NCI-H1694 treated with DMSO at 0.1 percent for 48 hours (cell line): ENCODE measurements at regions not wholly inside any gene's neighbourhood (a gene's known extent, or its start where the extent isn't known, plus 50 kb on each side); places are given as distances from the start of the nearest gene placed in this dataset.

Source experiments
- DNase-seq: peaks from one replicate; lab custom pipeline; 2025; lab: John Stamatoyannopoulos, UW

DNA sequence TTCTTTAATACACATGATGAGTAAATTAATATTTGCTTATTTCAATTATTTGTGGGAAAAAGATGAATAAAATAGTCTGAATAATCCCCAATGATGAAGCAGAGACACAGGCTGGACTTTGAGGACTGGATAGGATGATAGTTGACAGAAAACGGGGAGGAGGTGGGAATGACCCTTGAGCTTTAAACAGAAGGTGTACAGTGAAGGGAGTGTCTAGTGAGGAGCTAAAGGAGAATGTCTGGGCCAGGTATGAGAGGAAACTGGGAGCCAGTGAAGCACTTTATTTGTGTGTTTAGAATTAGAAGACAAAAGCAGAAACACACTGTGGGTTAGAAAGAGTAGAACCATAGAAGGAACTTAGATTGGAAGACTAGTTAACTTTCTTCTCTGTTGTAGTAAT lies 230.4 kb upstream of the CA10 start:
- DNase-seq, result no peak

- DNase-seq, result no peak
Measured at GRCh38 chr17:52384695-52385094, 226.2 kb upstream of the CA10 start.

DNA sequence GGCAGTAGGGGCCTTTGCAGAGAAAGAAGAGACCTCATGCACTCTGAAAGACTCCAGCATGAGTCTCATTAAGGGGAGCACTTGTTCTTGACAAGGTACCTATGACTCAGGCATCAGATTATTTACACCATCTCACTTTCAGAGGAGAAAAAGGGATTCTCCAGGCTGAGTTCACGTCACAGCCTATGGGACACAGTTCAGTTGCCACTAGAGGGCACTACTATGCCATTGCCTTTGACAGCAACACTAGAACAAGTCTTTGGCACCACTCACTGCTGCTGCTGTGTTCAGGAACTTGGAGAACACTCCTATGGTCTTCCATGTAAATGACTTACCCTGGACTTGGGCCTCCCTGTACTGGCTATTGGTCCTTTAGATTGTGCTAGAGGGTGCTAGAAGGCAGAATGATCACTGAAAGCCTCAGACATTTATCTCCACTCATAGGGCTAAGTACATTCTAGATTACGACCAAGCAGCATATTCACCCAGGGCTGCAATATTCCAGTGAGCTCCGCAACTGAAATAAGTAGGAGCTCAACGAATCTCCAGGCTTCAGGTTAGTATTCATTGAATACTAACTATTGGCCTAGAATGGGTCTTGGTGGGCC lies 225.1 kb upstream of the CA10 start:
- peak; percentile 63 for DNase-seq

GRCh38 chr17:52378860-52379259 lies 220.3 kb upstream of the CA10 start:
- no peak for DNase-seq

- DNase-seq, result no peak
Measured at GRCh38 chr17:52376137-52376536, 217.6 kb upstream of the CA10 start.

- DNase-seq, result no peak
Measured at GRCh38 chr17:52368886-52369285, 210.4 kb upstream of the CA10 start.

DNA sequence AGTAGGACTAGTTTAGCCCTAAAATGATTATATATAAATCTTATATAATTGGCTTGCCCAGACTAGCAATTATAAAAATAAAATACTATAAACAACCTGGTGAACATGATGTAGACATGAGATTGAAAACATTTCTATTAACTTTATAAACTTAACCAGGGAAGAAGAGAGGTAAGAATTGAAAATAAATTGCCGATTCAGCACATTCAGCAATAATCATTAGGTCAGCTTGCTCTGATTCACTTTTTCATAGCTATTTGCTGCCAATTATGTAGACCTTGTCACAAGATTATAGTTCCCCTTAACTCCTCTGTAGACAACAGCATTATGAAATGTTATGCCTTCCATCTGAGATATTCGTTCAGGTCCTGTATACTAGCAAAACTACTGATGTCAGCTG lies 199.3 kb upstream of the CA10 start:
- DNase-seq, result no peak

DNA sequence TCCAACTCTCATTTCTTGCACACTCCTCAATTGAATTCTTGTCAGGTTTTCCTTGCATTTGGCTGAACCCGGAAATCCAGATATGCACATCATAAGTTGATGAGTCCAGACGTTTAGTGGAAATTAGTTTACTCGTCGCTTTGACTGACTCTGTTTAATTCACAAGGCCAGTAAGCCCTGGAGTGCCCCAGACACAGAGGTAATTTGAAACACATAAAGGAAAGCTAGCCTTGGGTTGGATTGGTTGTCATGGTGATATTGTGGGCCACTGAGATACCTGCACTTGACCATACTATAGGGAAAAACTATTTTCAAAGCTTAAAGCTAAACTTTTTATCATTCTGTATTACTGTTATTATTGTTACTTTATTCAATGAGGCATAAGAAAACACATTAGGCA lies 178.3 kb upstream of the CA10 start:
- DNase-seq, result no peak

DNA sequence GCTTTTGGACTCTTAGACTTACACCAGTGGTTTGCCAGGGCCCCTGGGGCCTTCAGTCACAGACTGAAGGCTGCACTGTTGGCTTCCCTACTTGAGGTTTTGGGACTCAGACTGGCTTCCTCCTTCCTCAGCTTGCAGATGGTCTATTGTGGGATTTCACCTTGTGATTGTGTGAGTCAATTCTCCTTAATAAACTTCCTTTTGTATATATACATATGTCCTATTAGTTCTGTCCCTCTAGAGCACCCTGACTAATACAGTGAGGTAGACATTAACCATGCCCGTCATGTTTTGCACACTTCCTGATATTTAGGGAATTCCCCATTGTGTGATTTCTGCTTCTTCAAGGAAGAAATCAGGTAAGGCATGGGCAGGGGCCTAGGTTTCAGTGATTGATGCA lies 147.8 kb upstream of the CA10 start:
- DNase-seq, result no peak

DNA sequence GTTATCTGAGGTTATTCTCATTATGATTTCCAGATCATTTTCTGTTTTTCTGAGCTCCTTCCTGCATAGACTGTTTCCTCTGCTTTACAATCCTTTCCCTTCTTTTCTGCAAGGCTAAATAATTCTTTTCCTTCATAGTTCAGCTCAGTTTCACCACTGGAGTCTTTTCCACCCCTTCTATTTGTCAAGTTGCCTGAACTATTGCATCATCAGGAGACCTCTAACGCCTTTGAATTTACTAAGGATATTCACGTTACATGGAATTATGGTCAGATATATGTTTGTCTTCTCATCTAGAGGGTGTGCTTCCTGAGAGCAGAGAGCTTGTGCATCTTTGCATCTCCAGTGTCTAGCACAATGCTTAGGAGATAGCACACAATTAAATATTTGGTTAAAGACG lies 140.4 kb upstream of the CA10 start:
- DNase-seq, result no peak

- DNase-seq, result peak; percentile 2
Measured at GRCh38 chr17:52297230-52298010, 138.9 kb upstream of the CA10 start.

GRCh38 chr17:52294301-52294700 lies 135.8 kb upstream of the CA10 start:
- DNase-seq, result no peak

DNA sequence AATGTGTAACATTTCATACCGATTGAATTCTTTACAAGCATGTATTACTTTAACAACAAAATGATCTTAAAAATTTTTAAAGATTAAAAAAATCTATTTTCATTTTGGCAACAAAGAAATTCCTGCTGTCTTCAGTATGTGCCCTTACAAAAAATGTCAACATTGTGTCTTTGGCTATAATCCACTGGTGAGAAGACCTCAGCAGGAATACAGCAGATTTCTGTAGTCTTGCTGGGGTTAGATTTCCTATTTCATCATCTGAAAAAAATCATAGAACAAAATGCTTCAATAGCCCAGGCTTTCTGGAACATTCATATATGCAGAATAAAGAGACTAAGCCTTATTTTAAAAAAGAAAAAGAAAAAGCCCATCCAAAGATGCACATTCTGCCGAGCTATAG lies 129.1 kb upstream of the CA10 start:
- no peak for DNase-seq

DNA sequence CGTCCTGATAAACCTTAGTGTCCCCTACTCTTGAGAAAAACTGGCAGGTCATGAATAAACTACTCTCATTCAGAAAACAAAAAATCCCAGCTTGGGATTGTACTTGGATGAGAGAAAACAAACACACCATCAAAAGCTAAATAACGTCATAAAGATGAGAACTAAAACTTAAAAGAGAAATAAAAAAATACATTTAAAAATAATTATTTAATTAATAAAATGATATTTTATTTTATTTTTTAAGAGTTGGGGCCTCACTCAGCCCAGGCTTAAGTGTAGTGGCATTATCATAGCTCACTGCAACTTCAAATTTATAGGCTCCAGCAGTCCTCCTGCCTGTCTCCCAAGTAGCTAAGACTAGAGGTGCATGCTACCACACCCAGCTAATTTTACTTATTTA lies 125.4 kb upstream of the CA10 start:
- no peak for DNase-seq

GRCh38 chr17:52276381-52277008 lies 118.0 kb upstream of the CA10 start:
- no peak for DNase-seq

- DNase-seq, result no peak
Measured at GRCh38 chr17:52271781-52272180, 113.3 kb upstream of the CA10 start.

- no peak for DNase-seq
Measured at GRCh38 chr17:52255347-52255746, 96.8 kb upstream of the CA10 start.

GRCh38 chr17:52244689-52245088 lies 86.2 kb upstream of the CA10 start:
- DNase-seq, result no peak

GRCh38 chr17:52242268-52242667 lies 83.8 kb upstream of the CA10 start:
- no peak for DNase-seq

- no peak for DNase-seq
Measured at GRCh38 chr17:52237151-52237550, 78.6 kb upstream of the CA10 start.

GRCh38 chr17:52235516-52235915 lies 77.0 kb upstream of the CA10 start:
- no peak for DNase-seq

DNA sequence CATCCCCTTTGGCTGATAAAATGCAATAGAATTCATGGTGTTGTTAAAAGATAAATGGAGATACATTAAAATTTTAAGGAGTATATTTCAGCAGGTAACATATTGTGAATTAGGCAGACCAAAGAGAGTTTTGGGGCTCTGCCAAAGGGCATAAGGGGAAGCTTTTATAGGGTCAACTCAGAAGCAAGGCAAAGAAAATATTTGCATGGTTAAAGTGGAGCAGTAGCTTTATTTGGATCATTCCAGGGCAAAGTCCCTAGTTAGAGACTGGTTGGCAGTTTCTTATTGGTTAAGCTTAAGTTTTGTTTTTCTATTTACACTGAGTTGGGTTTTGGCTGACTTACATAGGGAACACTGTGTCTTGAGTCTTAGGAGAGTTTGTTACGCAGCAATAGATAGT lies 75.1 kb upstream of the CA10 start:
- no peak for DNase-seq

DNA sequence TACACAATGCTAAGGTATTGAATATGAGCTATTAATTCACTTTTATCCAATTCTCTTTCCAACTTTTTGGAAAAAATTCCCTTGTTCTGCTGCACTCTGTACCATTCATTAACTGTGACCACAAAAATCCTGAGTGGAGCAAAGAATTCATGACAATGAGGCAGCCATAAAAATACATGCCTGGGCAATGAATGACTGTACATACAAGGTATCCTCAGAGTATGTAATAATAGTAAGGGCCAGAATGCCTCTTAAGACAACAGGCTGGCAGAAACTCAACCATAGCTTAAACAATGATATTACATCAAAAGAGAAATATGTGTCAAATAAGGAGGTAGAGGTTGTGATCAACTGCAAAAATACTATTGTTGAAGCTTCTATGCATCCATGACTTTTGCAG lies 74.7 kb upstream of the CA10 start:
- no peak for DNase-seq

DNA sequence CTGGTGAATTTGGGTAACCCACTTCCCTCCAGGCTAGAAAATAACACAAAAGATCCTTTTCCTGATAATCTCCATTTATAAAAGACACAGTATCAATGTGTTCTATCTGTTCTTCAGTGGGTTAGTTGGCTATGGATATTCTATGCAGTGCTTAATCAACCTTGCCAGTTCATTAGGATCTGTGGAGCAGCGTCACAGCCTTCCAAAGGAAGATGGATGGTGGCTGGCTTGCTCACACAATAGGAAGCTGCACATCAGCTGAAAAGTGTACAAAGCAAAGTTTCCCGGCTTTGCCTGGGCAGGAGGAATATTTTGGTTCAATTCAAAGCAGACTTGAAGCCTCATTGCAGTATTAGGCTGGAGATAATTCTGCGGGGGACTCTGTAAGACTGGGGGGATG lies 70.3 kb upstream of the CA10 start:
- no peak for DNase-seq
